ENCODE measurements at regions not wholly inside any gene's neighbourhood (a gene's known extent, or its start where the extent isn't known, plus 50 kb on each side); places are given as distances from the start of the nearest gene placed in this dataset.

GRCh38 chr10:91127341-91128082, 93.0 kb upstream of the PCGF5 start:
- DNase-seq (ENCODE audit: low read depth in 4 of 4, low spot score in 3 of 4), result no peak

DNA sequence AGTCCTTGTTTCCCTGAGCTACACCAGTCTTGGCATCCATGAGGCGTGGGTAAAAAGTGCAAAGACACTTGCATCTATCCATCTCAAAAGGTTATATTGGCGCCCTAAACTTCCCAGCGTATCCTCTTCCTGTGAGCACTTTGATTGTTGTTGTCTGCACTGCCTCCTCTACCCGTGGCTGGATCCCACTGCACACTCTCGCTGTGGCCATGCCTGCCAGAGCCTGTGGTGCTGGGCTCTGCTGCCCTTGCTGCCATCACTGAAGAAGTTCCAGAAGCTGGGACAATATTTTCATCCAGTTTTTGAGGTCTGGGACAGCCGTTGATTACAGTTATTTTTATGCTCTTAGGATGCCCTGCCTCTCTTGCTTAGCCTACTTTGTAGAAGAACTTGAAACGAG, 85.3 kb upstream of the PCGF5 start:
- no peak for DNase-seq (ENCODE audit: low read depth in 4 of 4, low spot score in 3 of 4)

GRCh38 chr10:91137011-91137643, 83.3 kb upstream of the PCGF5 start:
- no peak for DNase-seq (ENCODE audit: low read depth in 4 of 4, low spot score in 3 of 4)

DNA sequence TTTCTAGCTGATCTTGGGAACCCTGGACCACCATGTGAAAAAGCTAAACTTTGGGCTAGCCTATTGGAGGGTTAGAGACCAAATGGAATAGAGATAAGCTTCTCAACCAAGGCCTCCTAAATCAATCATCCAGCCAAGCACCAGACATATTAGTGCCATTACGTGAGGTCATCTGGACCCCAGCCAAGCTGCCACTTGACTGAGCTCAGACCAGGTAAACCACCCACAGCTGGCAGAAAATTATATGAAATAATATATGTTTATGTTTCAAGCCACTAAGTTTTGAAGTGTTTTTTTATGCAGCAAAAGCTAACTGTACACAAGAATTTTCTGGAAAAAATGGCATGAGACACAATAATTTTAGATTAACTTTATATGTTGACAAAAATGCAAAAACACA, 82.6 kb upstream of the PCGF5 start:
- DNase-seq (ENCODE audit: low read depth in 4 of 4, low spot score in 3 of 4), result no peak

DNA sequence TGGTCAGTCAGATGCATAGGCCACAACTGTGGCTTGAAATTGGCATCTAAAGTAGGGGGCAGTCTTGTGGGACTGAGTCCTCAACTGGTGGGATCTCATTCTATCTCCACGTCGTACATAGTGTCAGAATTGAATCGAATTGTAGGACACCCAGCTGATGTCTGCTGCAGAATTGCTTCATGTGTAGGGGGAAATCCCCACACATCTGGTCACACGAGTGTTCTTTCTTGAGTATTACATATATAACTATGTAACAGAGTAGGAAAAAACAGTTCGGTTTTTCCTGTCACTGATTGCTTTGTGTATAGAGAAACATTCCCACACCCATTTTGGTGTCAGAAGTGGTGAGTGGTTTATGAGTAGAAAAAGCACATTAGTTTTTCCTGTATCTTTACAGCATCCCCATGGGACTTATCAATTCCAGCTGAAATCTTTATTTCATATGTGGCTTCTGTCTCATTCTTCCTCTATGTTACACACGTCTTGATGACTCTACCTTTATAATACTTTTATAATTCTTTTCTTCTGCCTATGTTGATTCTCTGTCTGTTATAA, 79.4 kb upstream of the PCGF5 start:
- no peak for DNase-seq (ENCODE audit: low read depth in 4 of 4, low spot score in 3 of 4)

DNA sequence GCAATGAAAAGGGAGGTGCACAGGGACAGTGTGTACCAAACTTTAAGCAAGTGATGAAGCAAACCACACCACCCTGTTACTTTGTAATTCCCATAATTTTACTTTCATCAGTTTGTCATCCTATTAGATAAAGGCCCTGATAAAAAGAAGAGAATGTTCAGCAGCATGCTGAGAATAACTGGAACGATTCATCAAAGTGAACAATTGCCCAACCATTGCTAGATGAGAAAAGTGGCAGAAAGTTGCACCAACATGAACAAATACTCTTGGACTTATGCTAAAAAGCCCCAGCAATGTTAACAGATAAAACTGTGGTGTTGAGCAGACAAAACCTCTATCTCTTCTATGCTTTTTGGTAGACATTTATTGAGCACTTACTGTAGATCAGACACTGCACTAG, 75.5 kb upstream of the PCGF5 start:
- no peak for DNase-seq (ENCODE audit: low read depth in 4 of 4, low spot score in 3 of 4)

- no peak for DNase-seq (ENCODE audit: low read depth in 4 of 4, low spot score in 3 of 4)
Measured at GRCh38 chr10:91146146-91146545, 74.3 kb upstream of the PCGF5 start.

GRCh38 chr10:91149550-91149949, 70.9 kb upstream of the PCGF5 start:
- DNase-seq (ENCODE audit: low read depth in 4 of 4, low spot score in 3 of 4), result no peak

GRCh38 chr10:91150631-91151030, 69.8 kb upstream of the PCGF5 start:
- DNase-seq (ENCODE audit: low read depth in 4 of 4, low spot score in 3 of 4), result no peak

DNA sequence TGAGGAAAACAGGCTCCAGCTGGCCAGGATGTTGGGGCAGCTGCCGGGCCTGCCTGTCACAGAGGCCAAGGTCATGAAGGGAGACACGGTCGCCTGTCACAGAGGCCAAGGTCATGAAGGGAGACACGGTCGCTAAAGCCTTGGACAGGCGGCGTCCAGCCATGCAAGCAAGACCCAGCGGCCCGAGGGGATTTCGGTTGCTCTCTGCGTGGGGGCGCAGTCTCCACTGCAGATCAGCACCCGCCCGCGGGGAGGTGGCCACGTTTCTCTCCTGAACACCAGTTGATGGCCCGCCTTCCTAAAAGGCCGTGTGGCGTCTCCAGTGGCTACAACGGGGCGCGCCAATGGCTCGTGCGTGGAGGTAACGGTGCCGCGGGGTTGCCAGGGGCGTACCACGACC, 67.0 kb upstream of the PCGF5 start:
- DNase-seq (ENCODE audit: low read depth in 4 of 4, low spot score in 3 of 4), result no peak

DNA sequence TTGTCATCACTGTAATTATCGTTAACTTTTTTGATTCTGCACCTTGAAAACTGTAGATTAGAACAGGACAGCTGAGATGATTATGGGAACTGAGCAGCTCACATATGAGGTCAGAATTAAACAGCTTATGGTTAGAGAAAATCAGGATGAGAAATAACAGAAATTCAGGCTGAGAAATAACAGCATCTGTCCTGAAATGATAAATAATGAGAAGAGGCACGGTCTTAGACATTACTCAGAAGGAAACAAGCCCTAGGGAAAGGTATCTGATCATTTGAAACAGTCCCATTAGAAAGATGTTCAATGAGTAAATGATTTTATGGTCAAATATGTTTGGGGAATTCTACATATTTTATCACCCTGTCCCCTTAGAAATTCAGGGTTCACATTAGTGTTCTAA, 65.6 kb upstream of the PCGF5 start:
- no peak for DNase-seq (ENCODE audit: low read depth in 4 of 4, low spot score in 3 of 4)

DNA sequence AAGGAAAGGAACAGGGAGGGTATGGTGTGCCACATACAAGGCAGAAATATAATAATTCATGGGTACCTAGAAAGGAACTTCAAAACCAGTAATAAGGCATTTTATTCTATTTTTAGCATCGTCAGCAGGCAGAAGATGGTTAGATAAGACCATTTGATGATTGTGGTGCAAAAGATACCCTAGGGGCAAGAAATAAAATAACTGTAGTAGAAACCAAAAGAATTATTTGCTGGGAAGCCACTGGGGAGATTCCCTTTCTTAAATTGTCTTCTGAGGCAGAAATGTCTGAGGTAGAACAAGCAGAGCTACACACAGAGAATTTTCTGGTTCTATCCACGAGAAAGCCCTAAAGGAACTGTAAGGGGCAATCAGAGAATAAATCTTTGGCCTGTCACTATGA, 64.3 kb upstream of the PCGF5 start:
- no peak for DNase-seq (ENCODE audit: low read depth in 4 of 4, low spot score in 3 of 4)

DNA sequence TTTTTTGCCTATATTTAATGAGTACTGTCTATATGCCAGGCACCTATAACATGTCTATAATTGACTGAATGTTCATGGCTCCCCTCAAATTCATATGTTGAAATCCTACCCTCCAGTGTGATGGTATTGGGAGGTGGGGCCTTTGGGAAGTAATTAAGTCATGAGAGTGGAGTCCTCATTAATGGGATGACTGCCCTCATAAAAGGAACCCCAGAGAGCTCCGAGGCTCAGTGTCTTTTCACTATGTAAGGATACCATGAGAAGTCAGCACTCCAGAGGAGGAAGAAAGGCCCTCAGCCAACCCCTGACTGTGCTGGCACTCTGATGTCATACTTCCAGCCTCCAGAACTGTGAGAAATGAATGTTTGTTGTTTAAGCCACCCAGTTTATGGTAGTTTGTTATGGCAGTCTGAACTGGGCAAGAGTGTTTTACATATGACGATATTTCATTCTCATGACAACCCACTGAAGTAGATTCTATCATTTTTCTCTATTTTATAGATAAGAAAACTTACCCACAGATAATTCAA, 61.1 kb upstream of the PCGF5 start:
- no peak for DNase-seq (ENCODE audit: low read depth in 4 of 4, low spot score in 3 of 4)

DNA sequence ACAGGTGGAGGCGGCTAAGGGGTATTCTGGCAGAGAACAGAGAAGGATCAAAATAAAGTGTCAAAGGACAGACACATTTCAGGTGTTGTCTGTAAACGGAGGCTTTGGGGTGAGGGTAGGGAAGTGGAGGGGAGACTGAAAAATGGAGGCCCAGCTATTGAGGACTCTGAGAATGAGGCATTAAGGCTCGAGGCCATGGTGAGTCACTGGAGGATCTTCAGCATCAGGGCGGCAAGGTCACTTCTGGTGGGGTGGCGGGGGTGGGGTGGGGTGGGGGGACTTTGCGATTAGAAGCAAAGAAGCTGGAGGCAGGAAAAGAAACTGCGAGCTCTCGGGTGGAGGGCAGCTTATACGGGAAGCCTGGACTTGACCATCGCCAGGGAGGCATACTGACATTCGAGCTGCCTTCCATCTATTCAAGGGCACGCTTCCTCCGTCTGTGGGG, 58.4 kb upstream of the PCGF5 start:
- peak in 2 of 4 donors; percentile 15 to 23 for DNase-seq (ENCODE audit: low read depth in 4 of 4, low spot score in 3 of 4)

GRCh38 chr10:91162495-91163268, 57.8 kb upstream of the PCGF5 start:
- peak; percentile 12 to 35 (median 28) for DNase-seq (ENCODE audit: low read depth in 4 of 4, low spot score in 3 of 4)

DNA sequence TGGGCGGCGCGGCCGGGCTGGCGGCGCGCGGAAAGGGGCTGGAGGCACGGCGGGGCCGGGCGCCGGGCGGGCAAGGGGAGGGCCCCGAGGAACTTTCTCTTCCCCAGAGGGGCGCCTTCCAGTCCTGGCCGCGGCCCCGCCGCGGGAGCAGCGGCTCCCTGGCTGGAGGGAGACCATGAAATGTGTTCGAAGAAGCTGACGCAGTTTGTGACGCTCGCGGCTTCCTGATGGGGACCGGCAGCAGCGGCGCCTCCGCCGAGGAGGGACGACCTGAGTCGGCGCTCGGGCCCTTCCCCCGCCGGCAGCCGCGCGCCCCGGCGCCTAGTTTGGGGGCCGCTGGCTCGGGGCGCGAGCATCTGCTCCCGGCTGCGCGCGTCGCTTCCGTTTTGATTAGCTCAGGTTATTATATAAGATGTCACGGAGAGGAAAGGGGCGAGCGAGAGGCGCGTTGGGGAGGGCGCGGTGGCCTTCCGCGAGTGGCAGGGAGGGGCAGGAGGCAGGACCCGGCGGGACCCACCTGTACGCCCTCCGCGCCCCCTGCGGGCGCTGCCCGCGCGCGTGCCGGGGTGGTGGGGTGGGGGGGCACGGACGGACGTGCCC, 57.1 kb upstream of the PCGF5 start:
- peak; percentile 24 to 50 (median 38) for DNase-seq (ENCODE audit: low read depth in 4 of 4, low spot score in 3 of 4)

- peak; percentile 12 to 18 (median 16) for DNase-seq (ENCODE audit: low read depth in 4 of 4, low spot score in 3 of 4)
Measured at GRCh38 chr10:91163869-91164474, 56.5 kb upstream of the PCGF5 start.

GRCh38 chr10:91164520-91165065, 55.9 kb upstream of the PCGF5 start:
- no peak for DNase-seq (ENCODE audit: low read depth in 4 of 4, low spot score in 3 of 4)

DNA sequence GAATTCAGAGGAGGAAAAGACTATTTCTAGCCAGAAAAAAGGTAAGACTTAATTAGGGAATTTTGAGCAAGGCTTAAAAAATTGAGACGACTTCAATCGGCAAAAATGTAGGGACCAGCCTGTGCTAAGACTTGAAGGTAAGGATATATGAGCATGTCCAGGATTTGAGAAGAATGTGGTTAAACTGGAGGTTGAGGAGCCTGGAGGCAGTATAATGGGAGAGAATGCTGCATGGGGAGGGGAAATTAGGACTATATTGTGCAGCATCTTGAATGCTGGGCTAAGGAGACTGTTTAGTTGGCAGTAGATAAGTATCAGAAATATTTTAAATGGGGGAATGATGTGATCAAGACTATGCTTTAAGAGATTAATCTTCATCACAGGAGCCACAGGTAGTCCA, 53.1 kb upstream of the PCGF5 start:
- DNase-seq (ENCODE audit: low read depth in 4 of 4, low spot score in 3 of 4), result no peak

DNA sequence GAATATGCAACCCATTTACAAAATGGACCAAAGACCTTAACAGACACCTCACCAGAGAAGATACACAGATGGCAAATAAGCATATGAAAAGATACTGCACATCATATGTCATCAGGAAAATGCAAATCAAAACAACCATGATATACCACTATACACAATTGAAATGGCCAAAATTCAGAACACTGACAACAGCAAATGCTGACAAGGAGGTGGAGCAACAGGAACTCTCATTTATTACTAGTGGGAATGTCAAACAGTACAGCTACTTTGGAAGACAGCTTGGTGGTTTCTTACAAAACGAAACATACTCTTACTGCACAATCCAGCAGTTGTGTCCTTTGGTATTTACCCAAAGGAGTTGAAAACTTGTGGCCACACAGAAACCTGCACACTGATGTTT, 50.0 kb upstream of the PCGF5 start:
- DNase-seq (ENCODE audit: low read depth in 4 of 4, low spot score in 3 of 4), result no peak
